Heart right ventricle (tissue), 16 donors: ENCODE measurements at regions not wholly inside any gene's neighbourhood (a gene's known extent, or its start where the extent isn't known, plus 50 kb on each side); places are given as distances from the start of the nearest gene placed in this dataset.

Source experiments
- ATAC-seq, 8 donors: fragments of 200-7000 bp; cut with Tn5 transposase; one replicate each; pipeline ENCODE4 v1.9.1; 2020; ENCODE audit warnings: mild to moderate bottlenecking in 8 of 8, moderate library complexity in 8 of 8, moderate number of reproducible peaks in 1 of 8
- DNase-seq, 2 donors: peaks; one replicate each; pipeline ENCODE4 v3.0.0-alpha.2; 2020
- H3K27ac ChIP-seq, 10 donors: fragments of 200-600 bp; sonication (generic) in 2 of 10; one replicate each; pipeline versions ENCODE4 v1.5.0 to v1.8.0; 2020 to 2022; ENCODE audit warnings: mild to moderate bottlenecking in 3 of 10
- H3K27me3 ChIP-seq, 7 donors: fragments of 200-600 bp; one replicate each; pipeline ENCODE4 v1.8.0; 2021 to 2022; ENCODE audit warnings: mild to moderate bottlenecking in 2 of 7
- H3K36me3 ChIP-seq, 9 donors: fragments of 200-600 bp; sonication (generic) in 1 of 9; one replicate each; pipeline versions ENCODE4 v1.5.0 to v1.8.0; 2020 to 2022; ENCODE audit warnings: mild to moderate bottlenecking in 2 of 9
- H3K4me1 ChIP-seq, 9 donors: fragments of 200-600 bp; sonication (generic) in 1 of 9; one replicate each; pipeline versions ENCODE4 v1.5.0 to v1.8.0; 2020 to 2022; ENCODE audit warnings: mild to moderate bottlenecking in 4 of 9
- H3K4me3 ChIP-seq, 10 donors: fragments of 200-600 bp; sonication (generic) in 2 of 10; one replicate each; pipeline versions ENCODE4 v1.5.0 to v1.8.0; 2020 to 2022; ENCODE audit warnings: mild to moderate bottlenecking in 7 of 10, moderate library complexity in 2 of 10
- H3K9me3 ChIP-seq, 11 donors: fragments of 200-600 bp in 10 of 11; sonication (generic) in 2 of 11; one replicate each; pipeline versions ENCODE4 v1.5.0 to v1.8.0; 2013 to 2022; ENCODE audit warnings: mild to moderate bottlenecking in 2 of 11, control low read depth in 1 of 11, moderate library complexity in 1 of 11
- CTCF ChIP-seq, 9 donors: fragments of 200-600 bp; sonication (generic) in 2 of 9; IDR thresholded peaks; one replicate each; pipeline versions ENCODE4 v1.5.0 to v1.8.0; 2021 to 2022; ENCODE audit warnings: antibody characterized with exemption in 9 of 9, mild to moderate bottlenecking in 5 of 9, moderate library complexity in 1 of 9
- WGBS, 2 donors: extraction: QIAGEN DNeasy Blood & Tissue Kit; methylation state at CpG; one replicate each; pipeline ENCODE4 v1.1.7; 2013; ENCODE audit warnings: inconsistent platforms in 1 of 2; 5-methylcytosine and 5-hydroxymethylcytosine counted together
- intact Hi-C, 10 donors: fragments of 100-400 bp; cut with DNase I; formaldehyde crosslinking; loops; one replicate each; pipeline versions ENCODE4 v1.11.1 to v1.14.2; 2022
- donor health status: Arrhythmogenic right ventricular cardiomyopathy.
- donor health status: ischemic (EF 13 %, LVEDD 7.1; RV severe dilation, severe dysfunction).
- donor health status: healthy with polysubstance abuse.
- donor health status: DM: no; HTN: yes; CAD: no.
- donor health status: DM: no; HTN: no; CAD: no.
- donor health status: ischemic (EF 25% LVEDD 6.9; RV normal size, moderate dysfunction).
- donor health status: ischemic (EF 25% LVEDD 5.7; RV mildly dilated, moderate dysfunction).
- donor health status: healthy.
- donor health status: DM: yes; HTN: yes; CAD: no.
- donor health status: Ischemic cardiomyopathy.
- donor health status: ischemic (EF 35%, LVEDD 5.7; RV mildly dilated, moderate dysfunction).
- donor health status: nonischemic (EF 11% LVEDD 7.7; RV severe dilation, severe dysfunction).
- donor health status: DM: yes; HTN: yes; CAD: no.
- donor health status: PGD.
- donor health status: ischemic (EF 29% LVEDD 5.4; RV normal size, mild dysfunction).
- donor health status: nonischemic (EF 23%, LVEDD 6.1; RV moderate dilation, normal function).

GRCh38 chr22:48953103-48953720 lies 874.5 kb downstream of the BRD1 start:
- intact Hi-C loops: no loop called here
- Histone ChIP-seq H3K27me3 (peaks cover 0 to 54% (median 30%) of the 10 kb centered on the region in 7 donors), H3K4me1 (no peaks in the 10 kb centered on the region), H3K9me3 (no peaks in the 10 kb centered on the region), H3K4me3 (no peak overlapping the region), H3K36me3 (no peaks in the 10 kb centered on the region), H3K27ac (no peak overlapping the region)
- no peak for TF ChIP-seq CTCF (IDR thresholded peaks at IDR 0.05)
- ATAC-seq (no peak), DNase-seq (no peak)
- 84 to 85% methylated on average over 11 of the region's 11 CpGs for WGBS, 2 donors

GRCh38 chr22:48952256-48953102 lies 875.2 kb downstream of the BRD1 start:
- H3K27ac ChIP-seq: no peak overlapping the region
- 72 to 79% methylated on average over 19 of the region's 19 CpGs for WGBS, 2 donors
- no peak for DNase-seq
- no peak for ATAC-seq
- no peaks in the 10 kb centered on the region for H3K4me1 ChIP-seq
- no peaks in the 10 kb centered on the region for H3K9me3 ChIP-seq
- TF ChIP-seq CTCF (IDR thresholded peaks at IDR 0.05): no peak
- H3K27me3 ChIP-seq: peaks cover 0 to 54% (median 30%) of the 10 kb centered on the region in 7 donors
- intact Hi-C loops: no loop called here
- H3K4me3 ChIP-seq: no peak overlapping the region
- H3K36me3 ChIP-seq: no peaks in the 10 kb centered on the region

- Histone ChIP-seq H3K27me3 (peaks cover 0 to 54% (median 30%) of the 10 kb centered on the region in 7 donors), H3K4me1 (no peaks in the 10 kb centered on the region), H3K9me3 (no peaks in the 10 kb centered on the region), H3K27ac (no peak overlapping the region), H3K4me3 (no peak overlapping the region), H3K36me3 (no peaks in the 10 kb centered on the region)
- 85 to 87% methylated on average over 6 of the region's 6 CpGs for WGBS, 2 donors
- no peak for TF ChIP-seq CTCF (IDR thresholded peaks at IDR 0.05)
- DNase-seq (no peak), ATAC-seq (no peak)
- intact Hi-C loops: no loop called here
Observed at GRCh38 chr22:48951836-48952235, 875.8 kb downstream of the BRD1 start.

- Histone ChIP-seq H3K4me1 (no peaks in the 10 kb centered on the region), H3K27ac (no peak overlapping the region), H3K9me3 (no peaks in the 10 kb centered on the region), H3K4me3 (no peak overlapping the region), H3K27me3 (peaks cover 0 to 51% (median 30%) of the 10 kb centered on the region in 7 donors), H3K36me3 (no peaks in the 10 kb centered on the region)
- DNase-seq: no peak
- WGBS, 2 donors: 73% methylated on average over 27 of the region's 27 CpGs
- intact Hi-C loops: no loop called here
- no peak for ATAC-seq
- no peak for TF ChIP-seq CTCF (IDR thresholded peaks at IDR 0.05)
Observed at GRCh38 chr22:48950151-48950915, 877.3 kb downstream of the BRD1 start.
